ENCODE measurements at regions not wholly inside any gene's neighbourhood (a gene's known extent, or its start where the extent isn't known, plus 50 kb on each side); places are given as distances from the start of the nearest gene placed in this dataset.
A peak's percentile ranks its signal among the peaks of the same experiment; 100 is the strongest.
"Not testable (repeated sequence)": the region's sequence is repeated elsewhere in the genome, so short reads cannot be mapped to it uniquely, and the experiment has no call there.

- peak in 1 of 3 donors; percentile 30 for DNase-seq (ENCODE audit: low read depth in 2 of 3, low spot score in 2 of 3)
Measured at GRCh38 chr12:97005174-97005573, 98.1 kb downstream of the NEDD1 start.

GRCh38 chr12:97005646-97006045 lies 98.6 kb downstream of the NEDD1 start:
- DNase-seq (ENCODE audit: low read depth in 2 of 3, low spot score in 2 of 3), result no peak

DNA sequence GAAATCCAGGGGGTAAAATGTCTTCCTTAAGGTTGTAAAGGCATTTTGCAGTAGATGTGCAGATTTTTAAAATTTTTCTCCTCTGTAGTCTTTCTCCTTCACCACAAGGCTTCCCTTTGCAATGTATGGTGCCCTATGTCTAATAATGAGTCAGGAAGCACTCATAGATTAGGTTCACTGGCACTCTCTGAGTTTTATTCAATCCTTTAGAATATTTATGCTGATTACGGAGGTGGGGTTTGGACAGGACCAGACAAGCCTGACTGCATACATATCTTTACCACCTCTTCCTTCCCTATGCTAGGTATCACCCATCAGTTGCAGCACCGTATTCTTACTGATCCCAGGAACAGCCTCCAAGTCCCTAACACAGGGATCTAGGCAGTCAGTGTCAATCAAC lies 99.5 kb downstream of the NEDD1 start:
- DNase-seq (ENCODE audit: low read depth in 2 of 3, low spot score in 2 of 3), result no peak

- DNase-seq (ENCODE audit: low read depth in 2 of 3, low spot score in 2 of 3), result no peak
Measured at GRCh38 chr12:97016163-97016562, 109.1 kb downstream of the NEDD1 start.

- no peak for DNase-seq (ENCODE audit: low read depth in 2 of 3, low spot score in 2 of 3)
Measured at GRCh38 chr12:97017213-97017612, 110.2 kb downstream of the NEDD1 start.

GRCh38 chr12:97022536-97023230 lies 115.6 kb downstream of the NEDD1 start:
- no peak for DNase-seq (ENCODE audit: low read depth in 2 of 3, low spot score in 2 of 3)

GRCh38 chr12:97024393-97024792 lies 117.3 kb downstream of the NEDD1 start:
- DNase-seq (ENCODE audit: low read depth in 2 of 3, low spot score in 2 of 3), result no peak

DNA sequence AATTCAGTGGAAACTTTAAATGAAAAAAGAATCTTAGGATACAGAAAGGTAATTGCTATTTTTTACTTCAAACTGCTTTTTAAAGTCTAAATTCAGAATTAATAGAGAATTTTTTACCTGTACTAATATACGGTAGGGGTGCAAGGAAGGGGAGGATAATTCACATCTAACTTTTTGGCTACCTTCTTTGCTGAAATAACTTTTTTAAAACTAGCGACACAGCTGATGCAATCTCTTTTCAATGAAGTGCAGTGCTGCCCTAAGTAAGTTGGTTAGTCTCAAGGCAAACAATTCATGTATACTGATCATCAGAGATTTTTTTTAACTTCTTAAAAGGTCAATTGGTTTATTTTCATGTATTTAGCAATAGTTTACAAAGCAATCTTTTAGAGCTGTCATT lies 119.8 kb downstream of the NEDD1 start:
- DNase-seq (ENCODE audit: low read depth in 2 of 3, low spot score in 2 of 3), result no peak

DNA sequence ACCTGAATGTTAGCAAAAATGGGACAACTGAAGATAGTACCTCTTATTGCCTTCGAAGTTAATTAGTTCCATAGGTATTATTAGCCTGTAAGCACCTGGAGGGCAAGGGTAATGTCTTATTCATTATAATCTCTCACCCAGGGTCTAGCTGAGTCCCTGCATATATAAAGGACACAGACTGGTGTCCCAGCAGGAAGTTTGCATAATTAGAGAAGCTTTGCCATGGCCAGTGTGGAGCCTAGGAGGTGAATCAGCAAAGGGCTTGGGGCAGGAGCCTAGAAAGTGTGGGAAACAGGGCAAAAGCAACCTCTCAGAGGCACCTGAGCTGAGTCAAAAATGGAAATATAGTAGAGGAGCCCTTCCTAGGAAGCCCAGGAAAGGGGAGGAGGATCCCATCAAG lies 120.4 kb downstream of the NEDD1 start:
- DNase-seq (ENCODE audit: low read depth in 2 of 3, low spot score in 2 of 3), result no peak

DNA sequence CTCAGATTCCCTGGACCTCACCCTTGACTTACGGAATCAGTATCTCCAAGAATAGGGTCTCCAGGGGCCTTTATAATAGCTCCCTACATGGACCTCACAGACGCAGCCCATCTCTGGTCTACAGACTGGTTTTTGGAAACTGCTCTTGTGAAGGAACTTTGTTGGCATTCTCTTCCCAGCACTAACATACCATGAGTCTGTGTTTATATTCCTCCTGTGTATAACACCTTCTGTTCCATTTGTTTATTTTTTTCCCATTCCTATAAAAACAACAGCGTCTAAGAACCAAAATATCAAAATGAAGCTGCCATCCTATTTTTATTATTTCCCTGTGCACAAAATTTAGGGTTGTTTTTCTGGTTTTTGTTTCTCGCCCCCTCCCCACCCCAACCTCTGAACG lies 131.1 kb downstream of the NEDD1 start:
- DNase-seq (ENCODE audit: low read depth in 2 of 3, low spot score in 2 of 3), result no peak

GRCh38 chr12:97038834-97039233 lies 131.8 kb downstream of the NEDD1 start:
- no peak for DNase-seq (ENCODE audit: low read depth in 2 of 3, low spot score in 2 of 3)

DNA sequence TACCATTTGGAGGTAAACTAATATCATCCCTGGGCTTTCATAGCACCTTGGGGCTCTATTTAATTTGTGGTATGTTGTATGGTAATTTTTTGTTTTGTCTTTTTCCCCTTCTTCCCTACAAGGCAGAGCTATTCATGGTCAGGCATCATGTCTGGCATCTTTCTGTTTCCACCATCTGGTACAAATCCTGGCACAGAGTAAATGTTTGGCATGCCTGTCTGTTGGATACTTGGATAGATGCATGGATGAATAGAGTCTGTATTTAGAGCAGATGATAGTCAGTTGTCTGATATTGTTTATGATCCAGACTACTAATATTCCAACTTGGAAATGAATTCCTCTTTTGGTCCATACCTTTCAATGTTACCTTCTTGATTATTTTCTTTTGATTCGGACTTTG lies 139.8 kb downstream of the NEDD1 start:
- no peak for DNase-seq (ENCODE audit: low read depth in 2 of 3, low spot score in 2 of 3)

DNA sequence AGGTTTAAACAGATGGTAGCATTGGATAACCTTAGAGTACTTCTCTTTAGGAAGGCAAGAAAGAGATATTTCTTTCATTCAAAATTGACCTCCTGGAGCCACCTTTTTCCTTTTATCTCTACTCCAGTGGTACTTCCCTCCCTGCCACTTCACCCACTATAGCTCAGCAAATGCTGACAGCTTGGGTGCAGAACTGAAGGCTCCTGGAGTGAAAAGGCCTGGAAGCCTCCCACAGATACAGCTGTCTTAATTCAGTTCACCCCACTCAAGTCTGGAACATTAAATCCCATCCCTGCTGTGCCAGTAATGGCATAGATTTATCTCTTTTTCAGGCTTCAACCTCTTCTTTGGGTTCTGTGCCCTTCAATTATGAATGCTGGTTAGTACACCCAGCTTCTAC lies 140.3 kb downstream of the NEDD1 start:
- no peak for DNase-seq (ENCODE audit: low read depth in 2 of 3, low spot score in 2 of 3)

- no peak for DNase-seq (ENCODE audit: low read depth in 2 of 3, low spot score in 2 of 3)
Measured at GRCh38 chr12:97048421-97049035, 141.5 kb downstream of the NEDD1 start.

DNA sequence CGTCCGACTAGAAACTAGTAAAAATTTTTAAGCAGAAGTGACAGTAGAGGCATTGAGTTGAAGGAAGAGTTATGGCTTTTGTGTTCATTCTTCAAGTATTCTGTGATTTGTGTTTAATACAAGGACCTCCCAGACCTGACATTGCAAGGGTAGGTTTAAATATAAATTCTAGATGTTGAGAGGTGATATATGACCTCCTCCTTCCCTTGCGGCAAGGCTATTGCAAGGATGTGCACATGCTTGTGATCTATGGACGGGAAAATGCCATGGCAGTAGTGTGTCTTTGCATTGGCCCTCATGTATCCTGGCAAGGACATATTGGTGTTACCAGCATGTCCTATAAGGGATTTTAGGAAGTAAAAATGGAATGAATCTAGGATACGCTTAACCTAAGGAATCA lies 143.5 kb downstream of the NEDD1 start:
- no peak for DNase-seq (ENCODE audit: low read depth in 2 of 3, low spot score in 2 of 3)

DNA sequence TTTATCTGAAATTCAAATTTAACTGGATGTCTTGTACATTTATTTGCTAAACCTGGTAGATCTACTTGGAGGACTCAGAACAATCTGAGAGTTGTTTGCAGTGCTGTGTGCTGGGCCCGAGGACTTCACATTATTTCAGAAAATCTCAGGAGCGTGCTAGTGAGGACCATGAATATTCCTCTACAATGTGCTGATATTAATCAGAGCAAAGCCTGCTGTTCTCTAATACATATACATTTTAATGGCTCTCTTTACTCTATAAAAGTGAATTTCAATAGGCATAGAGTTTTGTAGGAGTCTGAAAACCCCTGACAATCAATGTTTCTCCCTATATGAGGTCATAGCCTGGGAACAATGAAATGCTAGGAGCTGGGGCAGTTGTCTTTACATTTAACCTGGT lies 144.3 kb downstream of the NEDD1 start:
- DNase-seq (ENCODE audit: low read depth in 2 of 3, low spot score in 2 of 3), result no peak

DNA sequence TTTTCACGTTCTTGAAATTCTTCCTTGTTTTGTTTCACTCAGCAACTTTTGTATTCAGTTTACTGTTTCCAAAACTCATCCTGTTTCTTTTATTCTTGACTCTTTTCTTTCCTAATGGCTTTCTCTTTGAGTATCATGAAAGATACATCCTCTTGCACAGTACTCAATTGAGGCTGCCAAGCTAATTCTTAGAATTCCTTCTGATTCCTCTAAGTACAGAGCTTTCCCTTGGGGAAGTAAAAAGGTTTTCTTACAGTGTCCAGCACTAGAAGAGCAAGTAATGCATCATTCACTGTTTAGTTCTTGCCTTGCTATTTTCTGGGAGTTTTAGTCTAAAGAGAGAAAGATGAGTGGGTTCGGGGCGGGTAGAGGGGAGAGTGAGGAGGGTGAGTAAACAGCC lies 154.1 kb downstream of the NEDD1 start:
- no peak for DNase-seq (ENCODE audit: low read depth in 2 of 3, low spot score in 2 of 3)

GRCh38 chr12:97063292-97063935 lies 156.4 kb downstream of the NEDD1 start:
- DNase-seq (ENCODE audit: low read depth in 2 of 3, low spot score in 2 of 3), result no peak

GRCh38 chr12:97075161-97075933 lies 168.3 kb downstream of the NEDD1 start:
- DNase-seq (ENCODE audit: low read depth in 2 of 3, low spot score in 2 of 3), result no peak

GRCh38 chr12:97075934-97076630 lies 169.0 kb downstream of the NEDD1 start:
- no peak for DNase-seq (ENCODE audit: low read depth in 2 of 3, low spot score in 2 of 3)

GRCh38 chr12:97076912-97077311 lies 169.9 kb downstream of the NEDD1 start:
- not testable (repeated sequence) for DNase-seq (ENCODE audit: low read depth in 2 of 3, low spot score in 2 of 3)

Data from hematopoietic multipotent progenitor cell (in vitro differentiated cells).